Lower leg skin (tissue), 3 donors: ENCODE measurements at regions not wholly inside any gene's neighbourhood (a gene's known extent, or its start where the extent isn't known, plus 50 kb on each side); places are given as distances from the start of the nearest gene placed in this dataset.

ENCODE experiments used
- CTCF ChIP-seq, 3 donors: fragments of 450-650 bp; IDR thresholded peaks; one replicate each; pipeline ENCODE4 v1.5.1; 2016; ENCODE audit warnings: antibody characterized with exemption in 3 of 3, mild to moderate bottlenecking in 3 of 3, moderate library complexity in 2 of 3
- POLR2A ChIP-seq, 2 donors: fragments of 450-650 bp; IDR thresholded peaks; one replicate each; pipeline ENCODE4 v1.6.1; 2016 to 2017; ENCODE audit warnings: antibody characterized with exemption in 2 of 2, mild to moderate bottlenecking in 1 of 2, moderate library complexity in 1 of 2

- no peak for TF ChIP-seq CTCF (IDR thresholded peaks at IDR 0.05)
- TF ChIP-seq POLR2A (IDR thresholded peaks at IDR 0.05), result no peak
Measured at GRCh38 chr12:125208942-125209341, 143.7 kb downstream of the AACS start.
